Stimulated activated CD8-positive, alpha-beta memory T cell treated with anti-CD3 and anti-CD28 coated beads, Interleukin-15, amount 100 ng/mL, for 48 hours (primary cell): ENCODE measurements at regions not wholly inside any gene's neighbourhood (a gene's known extent, or its start where the extent isn't known, plus 50 kb on each side); places are given as distances from the start of the nearest gene placed in this dataset.

Experiments used
- DNase-seq, 2 donors: peaks; one replicate each; pipeline ENCODE4 v3.0.0-alpha.2; 2020; ENCODE audit warnings: low read depth in 2 of 2

DNA sequence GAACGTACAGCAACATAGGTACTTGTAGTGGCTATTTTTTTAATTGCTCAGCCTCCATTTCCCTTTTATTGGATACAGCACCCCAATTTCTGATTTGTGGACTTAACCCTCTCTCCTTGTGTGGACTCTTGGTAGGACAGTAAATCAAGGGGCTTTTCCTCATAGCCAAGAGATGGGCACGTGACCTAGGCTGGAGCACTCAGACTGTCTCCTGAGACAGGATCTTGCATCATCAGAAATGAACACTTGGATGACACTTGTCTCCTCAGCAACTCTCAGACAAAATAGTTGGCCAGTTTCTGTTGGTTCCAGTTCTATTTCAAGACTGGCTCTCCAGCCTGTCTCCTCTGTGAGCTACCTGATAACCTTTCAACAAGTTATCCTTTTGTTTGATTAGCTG is 112.9 kb upstream of the ZNF678 start:
- no peak for DNase-seq

- no peak for DNase-seq
Observed at GRCh38 chr1:227449741-227450441, 113.5 kb upstream of the ZNF678 start.

GRCh38 chr1:227449051-227449450 is 114.3 kb upstream of the ZNF678 start:
- DNase-seq = peak in 1 of 2 donors; percentile 6

DNA sequence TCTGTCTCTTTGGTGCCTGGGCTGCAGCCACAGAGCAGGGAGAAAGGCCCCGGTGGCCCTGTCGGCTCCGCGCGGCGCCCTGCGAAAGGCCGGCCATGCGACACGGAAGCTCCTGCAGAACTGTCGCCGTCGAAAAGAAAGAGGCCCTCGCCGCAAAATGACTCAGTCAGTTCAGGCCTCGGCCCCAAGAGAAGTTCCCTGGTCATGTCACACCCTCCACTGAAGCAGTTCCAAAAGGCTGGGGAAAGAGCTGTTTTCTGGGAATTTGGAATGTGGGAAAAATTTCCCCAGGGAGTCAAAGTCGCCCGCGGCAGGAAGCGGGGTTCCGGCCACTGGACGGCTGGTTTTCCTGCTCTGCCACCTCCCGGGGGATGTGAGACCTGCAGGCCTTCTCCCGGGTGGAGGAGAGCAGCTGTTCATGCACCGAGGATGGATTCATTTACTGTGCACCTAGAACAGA is 115.8 kb upstream of the ZNF678 start:
- DNase-seq = no peak

DNA sequence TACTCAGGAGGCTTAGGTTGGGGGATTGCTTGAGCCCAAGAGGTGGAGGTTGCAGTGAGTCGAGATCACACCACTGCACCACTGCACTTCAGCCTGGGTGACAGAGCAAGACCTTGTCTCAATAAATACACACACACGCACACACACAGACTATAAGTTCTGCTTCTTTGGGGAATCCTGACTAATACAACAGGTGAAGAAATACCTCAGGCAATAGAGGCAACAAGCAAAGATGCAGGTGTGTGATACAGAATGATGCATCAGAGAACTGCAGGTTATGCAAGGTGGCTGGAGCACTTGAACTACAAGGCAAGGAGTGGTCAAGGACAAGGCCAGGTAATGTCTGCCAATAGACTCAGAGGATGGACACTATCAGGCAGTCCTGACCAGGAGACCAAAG is 117.6 kb upstream of the ZNF678 start:
- DNase-seq = no peak

GRCh38 chr1:227445092-227445674 is 118.2 kb upstream of the ZNF678 start:
- DNase-seq = no peak

- no peak for DNase-seq
Observed at GRCh38 chr1:227440182-227440581, 121.9 kb upstream of the CDC42BPA start.

DNA sequence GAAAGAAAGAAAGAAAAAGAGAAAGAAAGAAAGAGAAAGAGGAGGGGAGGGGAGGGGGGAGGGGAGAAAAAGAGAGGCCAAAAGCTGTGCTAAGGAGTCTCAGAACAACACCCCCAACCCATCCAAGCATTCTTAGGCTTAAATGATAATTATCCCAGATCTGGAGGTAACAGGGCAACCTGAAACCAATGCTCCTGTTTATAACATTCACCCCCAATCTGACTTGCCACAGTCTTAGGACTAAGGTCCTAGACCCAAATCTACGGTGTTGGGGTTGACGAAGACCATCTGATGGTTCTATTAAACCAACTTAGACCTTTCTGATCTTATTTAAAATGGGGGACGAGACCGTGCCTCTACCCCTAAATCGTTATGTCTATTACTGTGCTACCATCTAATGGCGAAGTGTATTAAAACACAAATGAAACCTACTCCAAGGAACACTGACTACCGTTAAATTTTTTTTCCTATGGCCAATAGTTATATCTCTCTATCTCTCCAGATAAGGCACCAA is 119.3 kb upstream of the CDC42BPA start:
- no peak for DNase-seq

DNA sequence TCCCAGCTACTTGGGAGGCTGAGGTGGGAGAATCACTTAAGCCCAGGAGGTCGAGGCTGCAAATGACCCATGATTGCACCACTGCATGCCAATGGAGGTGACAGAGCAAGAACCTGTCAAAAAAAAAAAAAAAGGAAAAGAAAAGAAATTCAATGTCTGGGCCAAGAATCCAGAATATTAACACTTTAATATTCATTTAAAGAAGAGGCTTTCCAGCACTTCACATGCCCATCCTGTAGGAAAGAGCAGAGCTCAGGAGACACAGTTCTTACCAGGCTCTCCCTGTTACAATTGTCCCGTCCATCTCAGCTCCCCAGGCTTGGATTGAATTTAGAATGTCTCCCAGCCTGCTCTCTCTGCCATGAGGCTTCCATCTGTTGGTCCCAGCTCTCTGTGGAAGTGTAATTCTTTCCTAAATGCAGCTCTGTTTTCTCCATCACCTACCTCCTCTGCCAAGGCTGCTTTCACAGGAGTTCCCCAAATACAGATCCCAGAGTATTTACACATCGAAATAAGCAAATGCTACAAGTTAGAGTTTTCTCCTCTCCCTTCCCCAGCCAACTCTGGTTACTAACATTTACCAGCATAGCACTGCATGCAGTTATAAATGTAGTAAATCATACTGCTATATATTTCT is 116.6 kb upstream of the CDC42BPA start:
- no peak for DNase-seq

- no peak for DNase-seq
Observed at GRCh38 chr1:227433663-227434341, 115.5 kb upstream of the CDC42BPA start.

GRCh38 chr1:227432981-227433380 is 114.7 kb upstream of the CDC42BPA start:
- no peak for DNase-seq

GRCh38 chr1:227432181-227432535 is 113.9 kb upstream of the CDC42BPA start:
- DNase-seq = no peak

- DNase-seq = no peak
Observed at GRCh38 chr1:227429447-227430359, 111.4 kb upstream of the CDC42BPA start.

DNA sequence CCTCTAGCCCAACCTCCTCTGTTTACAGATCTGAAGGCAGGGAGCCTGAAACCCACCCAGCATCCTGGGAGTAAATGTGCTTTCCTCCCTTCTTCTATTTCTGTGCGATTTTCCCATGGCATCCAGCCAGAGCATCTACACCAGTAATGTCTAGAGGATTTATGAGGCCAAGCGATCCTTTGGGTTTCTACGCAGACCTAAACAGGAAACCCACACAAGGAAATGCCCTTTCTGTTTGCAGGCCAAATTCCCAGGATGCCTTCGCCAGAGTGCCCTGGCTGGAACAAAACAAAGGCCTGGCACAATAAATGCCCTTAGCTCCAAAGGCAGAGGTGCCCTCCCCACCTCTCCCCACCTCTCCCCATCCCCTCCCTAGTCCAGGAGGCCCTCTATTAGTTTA is 110.5 kb upstream of the CDC42BPA start:
- DNase-seq = no peak

- DNase-seq = no peak
Observed at GRCh38 chr1:227427411-227427810, 109.1 kb upstream of the CDC42BPA start.

GRCh38 chr1:227424953-227425352 is 106.7 kb upstream of the CDC42BPA start:
- no peak for DNase-seq

DNA sequence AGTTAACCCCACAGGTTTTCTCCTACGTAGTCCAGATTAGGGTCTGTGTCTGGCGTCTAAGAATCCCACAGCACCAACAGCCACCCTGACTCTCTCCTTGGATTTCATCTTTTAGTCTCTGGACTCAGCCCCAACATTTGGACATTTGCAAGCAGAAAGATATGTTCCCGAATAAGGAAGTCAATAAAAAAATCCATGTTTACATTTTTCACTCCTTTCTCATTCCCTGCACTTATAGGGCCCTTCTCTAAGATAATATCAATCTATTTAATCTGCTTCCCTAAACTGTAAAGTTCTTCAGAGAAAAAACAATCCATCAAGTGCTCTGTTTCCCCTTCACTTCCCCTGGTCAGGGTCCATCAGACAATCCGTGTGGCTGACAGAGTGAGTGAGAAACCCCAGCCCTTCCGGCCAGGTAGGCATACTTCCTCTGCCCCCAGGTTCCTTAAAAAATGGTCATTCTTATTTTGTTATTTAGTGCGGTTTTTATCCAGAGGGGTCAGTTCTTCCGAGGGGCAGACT is 105.9 kb upstream of the CDC42BPA start:
- DNase-seq = no peak

DNA sequence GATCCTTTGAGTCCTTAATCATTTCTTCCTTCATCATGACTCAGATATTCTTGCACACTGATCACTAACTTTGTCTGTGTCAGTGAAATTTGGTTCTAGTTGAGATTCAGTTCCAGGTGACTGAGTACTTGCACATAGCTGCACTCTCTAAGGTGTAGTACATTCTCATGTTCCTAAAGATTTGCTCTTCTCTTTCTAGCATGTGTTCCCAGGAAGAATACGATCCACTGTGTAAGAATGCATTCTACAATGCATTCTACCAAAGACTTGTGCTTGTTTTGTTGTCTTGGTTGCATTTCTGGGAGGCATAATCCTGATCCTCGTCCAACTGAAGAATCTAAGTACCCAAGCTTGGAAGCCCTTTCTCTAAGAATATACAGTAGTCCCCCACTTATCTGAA is 104.3 kb upstream of the CDC42BPA start:
- DNase-seq = no peak

DNA sequence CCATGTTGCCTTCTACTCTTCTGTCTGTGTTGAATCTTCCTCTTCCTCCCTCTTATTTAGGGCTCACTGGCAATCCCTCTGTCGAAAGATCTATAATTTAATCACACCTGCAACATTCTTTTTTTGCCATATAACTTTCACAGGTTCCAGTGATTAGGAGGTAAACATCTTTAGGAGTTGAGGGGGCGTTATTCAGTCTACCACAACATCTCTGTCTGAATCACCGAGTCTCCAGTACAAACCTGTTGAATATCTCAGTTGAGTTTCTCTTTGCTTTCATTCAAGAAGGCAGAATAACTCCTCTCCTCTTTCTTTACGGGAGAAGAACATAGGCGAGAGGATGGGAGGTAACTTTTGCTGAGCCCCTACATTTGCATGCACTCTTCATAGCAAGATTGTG is 101.9 kb upstream of the CDC42BPA start:
- DNase-seq = no peak

GRCh38 chr1:227417756-227418480 is 99.6 kb upstream of the CDC42BPA start:
- no peak for DNase-seq
